A673 (cell line): ENCODE measurements at regions not wholly inside any gene's neighbourhood (a gene's known extent, or its start where the extent isn't known, plus 50 kb on each side); places are given as distances from the start of the nearest gene placed in this dataset.

Experiments
- CTCF ChIP-seq: fragments of 300-800, 200-600 bp; sonication (generic); conservative IDR thresholded peaks from 2 replicates; pipeline ENCODE4 v1.5.1; 2017; ENCODE audit warnings: low read depth, mild to moderate bottlenecking, antibody characterized with exemption, low read length, moderate library complexity, mixed read lengths
- EZH2 ChIP-seq: fragments of 200-600 bp; sonication (generic); IDR thresholded peaks from 2 replicates; pipeline ENCODE4 v1.6.1; 2017; ENCODE audit warnings: borderline replicate concordance, low read depth, mild to moderate bottlenecking, mixed read lengths, antibody characterized with exemption, low read length; ENCODE audit not compliant: poor library complexity, severe bottlenecking

GRCh38 chr4:134622199-134622598 lies 420.6 kb upstream of the PABPC4L start:
- no peak for TF ChIP-seq CTCF
- no peak for TF ChIP-seq EZH2
